ENCODE measurements at regions not wholly inside any gene's neighbourhood (a gene's known extent, or its start where the extent isn't known, plus 50 kb on each side); places are given as distances from the start of the nearest gene placed in this dataset.
A peak's percentile ranks its signal among the peaks of the same experiment; 100 is the strongest.
"Not testable (repeated sequence)": the region's sequence is repeated elsewhere in the genome, so short reads cannot be mapped to it uniquely, and the experiment has no call there.

- DNase-seq (ENCODE audit: low read depth in 2 of 2), result not testable (repeated sequence)
Observed at GRCh38 chr17:20903549-20903948, 139.3 kb downstream of the USP22 start.

- DNase-seq (ENCODE audit: low read depth in 2 of 2), result peak in 1 of 2 experiments; percentile 40
Observed at GRCh38 chr17:20908313-20909267, 134.2 kb downstream of the USP22 start.

- no peak for DNase-seq (ENCODE audit: low read depth in 2 of 2)
Observed at GRCh38 chr17:20914658-20915057, 128.2 kb downstream of the USP22 start.

GRCh38 chr17:20916383-20916782 lies 126.4 kb downstream of the USP22 start:
- no peak for DNase-seq (ENCODE audit: low read depth in 2 of 2)

GRCh38 chr17:20917610-20918306 lies 125.1 kb downstream of the USP22 start:
- not testable (repeated sequence) for DNase-seq (ENCODE audit: low read depth in 2 of 2)

- no peak for DNase-seq (ENCODE audit: low read depth in 2 of 2)
Observed at GRCh38 chr17:20920095-20920814, 122.6 kb downstream of the USP22 start.

GRCh38 chr17:20920815-20921199 lies 122.0 kb downstream of the USP22 start:
- DNase-seq (ENCODE audit: low read depth in 2 of 2), result peak in 1 of 2 experiments; percentile 46

- DNase-seq (ENCODE audit: low read depth in 2 of 2), result no peak
Observed at GRCh38 chr17:20922128-20922670, 120.6 kb downstream of the USP22 start.

GRCh38 chr17:20924306-20924705 lies 118.5 kb downstream of the USP22 start:
- DNase-seq (ENCODE audit: low read depth in 2 of 2), result no peak

- DNase-seq (ENCODE audit: low read depth in 2 of 2), result no peak
Observed at GRCh38 chr17:20925091-20925490, 117.7 kb downstream of the USP22 start.

- DNase-seq (ENCODE audit: low read depth in 2 of 2), result no peak
Observed at GRCh38 chr17:20925954-20926353, 116.9 kb downstream of the USP22 start.

GRCh38 chr17:20926532-20926931 lies 116.3 kb downstream of the USP22 start:
- no peak for DNase-seq (ENCODE audit: low read depth in 2 of 2)

GRCh38 chr17:20927308-20927977 lies 115.4 kb downstream of the USP22 start:
- no peak for DNase-seq (ENCODE audit: low read depth in 2 of 2)

- DNase-seq (ENCODE audit: low read depth in 2 of 2), result no peak
Observed at GRCh38 chr17:20929334-20929733, 113.5 kb downstream of the USP22 start.

GRCh38 chr17:20930081-20930760 lies 112.6 kb downstream of the USP22 start:
- peak in 1 of 2 experiments; percentile 35 for DNase-seq (ENCODE audit: low read depth in 2 of 2)

GRCh38 chr17:20933040-20933439 lies 109.8 kb downstream of the USP22 start:
- not testable (repeated sequence) for DNase-seq (ENCODE audit: low read depth in 2 of 2)

- no peak for DNase-seq (ENCODE audit: low read depth in 2 of 2)
Observed at GRCh38 chr17:20934288-20934687, 108.5 kb downstream of the USP22 start.

- peak in 1 of 2 experiments; percentile 34 for DNase-seq (ENCODE audit: low read depth in 2 of 2)
Observed at GRCh38 chr17:20935740-20936139, 107.1 kb downstream of the USP22 start.

- no peak for DNase-seq (ENCODE audit: low read depth in 2 of 2)
Observed at GRCh38 chr17:20938244-20938643, 104.6 kb downstream of the USP22 start.

GRCh38 chr17:20938988-20939615 lies 103.7 kb downstream of the USP22 start:
- DNase-seq (ENCODE audit: low read depth in 2 of 2), result no peak
